Activated CD8-positive, alpha-beta memory T cell treated with anti-CD3 and anti-CD28 coated beads, Interleukin-2, amount 50 U/mL, for 24 hours (primary cell): ENCODE measurements at regions not wholly inside any gene's neighbourhood (a gene's known extent, or its start where the extent isn't known, plus 50 kb on each side); places are given as distances from the start of the nearest gene placed in this dataset.

Source experiments
- DNase-seq: peaks from one replicate; pipeline ENCODE4 v3.0.0-alpha.2; 2020; ENCODE audit errors: extremely low read depth

- DNase-seq = no peak
Observed at GRCh38 chr1:67560580-67561255, 124.3 kb upstream of the GADD45A start.

GRCh38 chr1:67561704-67562113, 123.3 kb upstream of the GADD45A start:
- peak; percentile 68 for DNase-seq

- no peak for DNase-seq
Observed at GRCh38 chr1:67563684-67564083, 121.3 kb upstream of the GADD45A start.

GRCh38 chr1:67564193-67564592, 120.8 kb upstream of the GADD45A start:
- no peak for DNase-seq

- DNase-seq = no peak
Observed at GRCh38 chr1:67566803-67567377, 118.1 kb upstream of the GADD45A start.

GRCh38 chr1:67570486-67571143, 114.4 kb upstream of the GADD45A start:
- no peak for DNase-seq

GRCh38 chr1:67571406-67571805, 113.6 kb upstream of the GADD45A start:
- no peak for DNase-seq

GRCh38 chr1:67571901-67572593, 113.0 kb upstream of the GADD45A start:
- no peak for DNase-seq

- no peak for DNase-seq
Observed at GRCh38 chr1:67572594-67573221, 112.3 kb upstream of the GADD45A start.

GRCh38 chr1:67573311-67573872, 111.6 kb upstream of the GADD45A start:
- no peak for DNase-seq

- no peak for DNase-seq
Observed at GRCh38 chr1:67574221-67574620, 110.8 kb upstream of the GADD45A start.

GRCh38 chr1:67575861-67576260, 109.1 kb upstream of the GADD45A start:
- DNase-seq = no peak

GRCh38 chr1:67576474-67576873, 108.5 kb upstream of the GADD45A start:
- DNase-seq = no peak

- DNase-seq = no peak
Observed at GRCh38 chr1:67577646-67578045, 107.4 kb upstream of the GADD45A start.

- DNase-seq = no peak
Observed at GRCh38 chr1:67578397-67579020, 106.5 kb upstream of the GADD45A start.

- no peak for DNase-seq
Observed at GRCh38 chr1:67579623-67580394, 105.2 kb upstream of the GADD45A start.

- no peak for DNase-seq
Observed at GRCh38 chr1:67580691-67581403, 104.2 kb upstream of the GADD45A start.

GRCh38 chr1:67582625-67583461, 102.2 kb upstream of the GADD45A start:
- no peak for DNase-seq

- no peak for DNase-seq
Observed at GRCh38 chr1:67583462-67583950, 101.5 kb upstream of the GADD45A start.
